ENCODE measurements at regions not wholly inside any gene's neighbourhood (a gene's known extent, or its start where the extent isn't known, plus 50 kb on each side); places are given as distances from the start of the nearest gene placed in this dataset.

GRCh38 chr20:17809362-17810061, 109.7 kb downstream of the BANF2 start:
- no peak for TF ChIP-seq CTCF (conservative IDR thresholded peaks at IDR 0.05; ENCODE audit: low read depth, low read length)
- no peak overlapping the region for H3K4me3 ChIP-seq (ENCODE audit: low read length)
- no peak for DNase-seq (ENCODE audit: low read depth)

DNA sequence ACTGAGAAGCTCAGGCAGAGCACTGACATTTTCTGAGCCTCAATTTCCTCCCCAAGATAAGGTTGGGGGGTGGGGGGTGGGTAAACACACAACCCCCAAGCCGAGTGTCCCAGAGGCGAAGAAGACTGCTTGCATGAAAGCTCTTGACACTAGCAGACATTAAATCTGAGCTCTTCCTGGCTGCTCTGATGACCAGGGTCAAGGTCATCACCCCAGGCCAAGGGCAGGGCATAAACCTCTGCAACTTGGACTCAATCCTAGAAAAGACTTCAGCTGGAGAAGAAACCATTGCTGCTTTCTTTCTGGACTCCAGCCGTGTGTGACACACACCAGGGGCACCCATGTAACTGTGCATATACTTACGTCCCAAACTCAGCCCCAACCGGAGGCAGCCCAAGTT, 109.0 kb downstream of the BANF2 start:
- DNase-seq (ENCODE audit: low read depth), result no peak
- no peak overlapping the region for H3K4me3 ChIP-seq (ENCODE audit: low read length)
- no peak for TF ChIP-seq CTCF (conservative IDR thresholded peaks at IDR 0.05; ENCODE audit: low read depth, low read length)

- H3K4me3 ChIP-seq (ENCODE audit: low read length), result no peak overlapping the region
- no peak for DNase-seq (ENCODE audit: low read depth)
These were observed 108.6 kb downstream of the BANF2 start for GRCh38 chr20:17808357-17808756.

GRCh38 chr20:17807651-17808050, 107.9 kb downstream of the BANF2 start:
- no peak for TF ChIP-seq CTCF (conservative IDR thresholded peaks at IDR 0.05; ENCODE audit: low read depth, low read length)
- DNase-seq (ENCODE audit: low read depth), result no peak
- H3K4me3 ChIP-seq (ENCODE audit: low read length), result no peak overlapping the region

More at GRCh38 chr20:17808357-17808756, 108.6 kb downstream of the BANF2 start:
- no peak for TF ChIP-seq CTCF (conservative IDR thresholded peaks at IDR 0.05; ENCODE audit: low read depth, low read length)

DNA sequence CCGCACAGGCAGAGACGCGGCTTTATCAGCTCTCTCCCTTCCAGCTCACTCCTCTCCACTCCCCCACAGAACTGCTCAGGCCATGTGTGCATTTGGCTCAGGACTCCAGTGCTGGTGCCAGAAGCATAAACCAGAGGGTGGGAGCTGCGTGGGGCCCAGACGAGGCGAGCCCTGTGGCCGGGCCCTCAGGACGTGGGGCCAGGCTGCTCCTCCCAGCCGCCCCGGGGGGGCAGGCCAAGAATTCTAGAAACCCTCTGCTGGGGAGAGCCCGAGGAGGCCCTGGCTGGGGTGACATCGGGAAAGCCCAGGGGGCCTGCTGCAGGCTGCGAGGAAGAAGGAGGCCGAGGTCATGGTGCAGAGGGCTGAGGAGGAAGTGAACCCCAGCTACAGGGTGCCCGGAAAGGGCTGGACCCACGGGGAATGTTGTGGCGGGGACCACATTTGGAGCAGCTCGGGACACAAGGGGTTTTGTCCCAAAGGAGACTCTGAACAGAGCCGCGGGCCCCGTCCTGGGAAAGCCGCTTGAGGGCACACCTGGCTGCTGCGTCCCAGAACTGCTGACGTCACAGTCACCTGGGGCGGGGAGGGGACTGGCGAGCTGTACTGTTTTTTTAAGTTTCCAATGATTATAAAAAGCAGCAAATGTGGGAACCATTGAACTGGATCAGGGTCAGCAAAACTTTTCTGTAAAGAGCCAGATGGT, 107.1 kb downstream of the BANF2 start:
- H3K4me3 ChIP-seq (ENCODE audit: low read length), result no peak overlapping the region
- DNase-seq (ENCODE audit: low read depth), result no peak
- TF ChIP-seq CTCF (conservative IDR thresholded peaks at IDR 0.05; ENCODE audit: low read depth, low read length), result no peak

- H3K4me3 ChIP-seq (ENCODE audit: low read length), result no peak overlapping the region
- no peak for DNase-seq (ENCODE audit: low read depth)
- TF ChIP-seq CTCF (conservative IDR thresholded peaks at IDR 0.05; ENCODE audit: low read depth, low read length), result no peak
These were observed 106.3 kb downstream of the BANF2 start for GRCh38 chr20:17806107-17806506.

- DNase-seq (ENCODE audit: low read depth), result no peak
- no peak for TF ChIP-seq CTCF (conservative IDR thresholded peaks at IDR 0.05; ENCODE audit: low read depth, low read length)
- no peak overlapping the region for H3K4me3 ChIP-seq (ENCODE audit: low read length)
These were observed 104.0 kb downstream of the BANF2 start for GRCh38 chr20:17803765-17804164.

All from retinal pigment epithelial cell (primary cell).